Stimulated activated CD4-positive, alpha-beta T cell treated with anti-CD3 and anti-CD28 coated beads, Interleukin-12 subunit alpha, Interleukin-12 subunit beta, amount 100 ng/mL, for 48 hours (primary cell): ENCODE measurements at regions not wholly inside any gene's neighbourhood (a gene's known extent, or its start where the extent isn't known, plus 50 kb on each side); places are given as distances from the start of the nearest gene placed in this dataset.

Experiments used
- DNase-seq, 3 donors: peaks; one replicate each; pipeline ENCODE4 v3.0.0-alpha.2; 2020; ENCODE audit warnings: low read depth in 2 of 3, low spot score in 1 of 3

- no peak for DNase-seq
These were observed 153.0 kb upstream of the STX18 start for GRCh38 chr4:4694827-4695226.

- DNase-seq = no peak
These were observed 152.5 kb upstream of the STX18 start for GRCh38 chr4:4694296-4694772.

- DNase-seq = no peak
These were observed 152.0 kb upstream of the STX18 start for GRCh38 chr4:4693755-4694295.

GRCh38 chr4:4693258-4693657, 151.4 kb upstream of the STX18 start:
- no peak for DNase-seq

GRCh38 chr4:4690854-4691253, 149.0 kb upstream of the STX18 start:
- no peak for DNase-seq

GRCh38 chr4:4689694-4690440, 148.0 kb upstream of the STX18 start:
- DNase-seq = no peak

- no peak for DNase-seq
These were observed 146.3 kb upstream of the STX18 start for GRCh38 chr4:4687935-4688727.

- DNase-seq = no peak
These were observed 145.3 kb upstream of the STX18 start for GRCh38 chr4:4687100-4687499.

- no peak for DNase-seq
These were observed 144.3 kb upstream of the STX18 start for GRCh38 chr4:4685810-4686795.

- no peak for DNase-seq
These were observed 139.8 kb upstream of the STX18 start for GRCh38 chr4:4681653-4682052.

GRCh38 chr4:4680758-4681157, 138.9 kb upstream of the STX18 start:
- no peak for DNase-seq

GRCh38 chr4:4680243-4680642, 138.4 kb upstream of the STX18 start:
- DNase-seq = no peak

- DNase-seq = no peak
These were observed 136.0 kb upstream of the STX18 start for GRCh38 chr4:4677556-4678522.

GRCh38 chr4:4675641-4676040, 133.8 kb upstream of the STX18 start:
- DNase-seq = no peak

- no peak for DNase-seq
These were observed 133.3 kb upstream of the STX18 start for GRCh38 chr4:4675051-4675581.

GRCh38 chr4:4673070-4673469, 131.2 kb upstream of the STX18 start:
- no peak for DNase-seq

- no peak for DNase-seq
These were observed 130.6 kb upstream of the STX18 start for GRCh38 chr4:4672402-4672801.

- DNase-seq = no peak
These were observed 130.0 kb upstream of the STX18 start for GRCh38 chr4:4671774-4672349.

GRCh38 chr4:4670869-4671268, 129.0 kb upstream of the STX18 start:
- no peak for DNase-seq
